GM13977 (cell line): ENCODE measurements at regions not wholly inside any gene's neighbourhood (a gene's known extent, or its start where the extent isn't known, plus 50 kb on each side); places are given as distances from the start of the nearest gene placed in this dataset.

Experiments
- DNase-seq: peaks from one replicate; pipeline ENCODE4 v3.0.0; 2012; ENCODE audit warnings: low spot score
- in situ Hi-C: fragments of 300-500 bp; cut with MboI; formaldehyde crosslinking; loops from one replicate; pipeline ENCODE4 v1.12.0; 2022; ENCODE audit warnings: low sequenced_read_pairs, low pct_unique_long_range_greater_than_20kb, mixed read lengths, inconsistent platforms; ENCODE audit not compliant: unreplicated experiment
- TF ChIP-seq, protein P1 (sequence below): IDR thresholded peaks from 2 replicates; pipeline ENCODE4 v1.5.1; 2012; ENCODE audit warnings: mild to moderate bottlenecking, control low read depth; ENCODE audit not compliant: insufficient read depth; ENCODE audit errors: extremely low read depth, missing control alignments

DNA sequence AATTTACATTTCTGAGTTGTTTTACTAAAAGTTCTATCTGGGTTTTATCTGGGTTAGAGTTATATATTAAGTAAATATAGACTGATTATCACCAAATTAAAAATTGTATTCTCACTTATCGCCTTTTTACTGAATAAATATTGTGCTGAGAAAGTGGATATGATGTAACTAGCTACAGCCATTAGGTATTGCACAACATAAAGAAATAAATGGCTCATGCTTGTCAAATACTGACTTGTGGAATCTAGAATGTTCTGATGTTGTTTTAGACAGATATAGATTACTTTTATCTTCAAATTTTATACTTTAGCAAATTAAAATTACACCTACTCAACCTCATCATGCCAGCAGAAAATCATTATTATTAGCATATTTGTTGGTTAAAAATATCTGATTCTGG is 1277.1 kb upstream of the MIR17HG start:
- TF ChIP-seq, protein P1, sequence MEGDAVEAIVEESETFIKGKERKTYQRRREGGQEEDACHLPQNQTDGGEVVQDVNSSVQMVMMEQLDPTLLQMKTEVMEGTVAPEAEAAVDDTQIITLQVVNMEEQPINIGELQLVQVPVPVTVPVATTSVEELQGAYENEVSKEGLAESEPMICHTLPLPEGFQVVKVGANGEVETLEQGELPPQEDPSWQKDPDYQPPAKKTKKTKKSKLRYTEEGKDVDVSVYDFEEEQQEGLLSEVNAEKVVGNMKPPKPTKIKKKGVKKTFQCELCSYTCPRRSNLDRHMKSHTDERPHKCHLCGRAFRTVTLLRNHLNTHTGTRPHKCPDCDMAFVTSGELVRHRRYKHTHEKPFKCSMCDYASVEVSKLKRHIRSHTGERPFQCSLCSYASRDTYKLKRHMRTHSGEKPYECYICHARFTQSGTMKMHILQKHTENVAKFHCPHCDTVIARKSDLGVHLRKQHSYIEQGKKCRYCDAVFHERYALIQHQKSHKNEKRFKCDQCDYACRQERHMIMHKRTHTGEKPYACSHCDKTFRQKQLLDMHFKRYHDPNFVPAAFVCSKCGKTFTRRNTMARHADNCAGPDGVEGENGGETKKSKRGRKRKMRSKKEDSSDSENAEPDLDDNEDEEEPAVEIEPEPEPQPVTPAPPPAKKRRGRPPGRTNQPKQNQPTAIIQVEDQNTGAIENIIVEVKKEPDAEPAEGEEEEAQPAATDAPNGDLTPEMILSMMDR: no peak
- no peak for DNase-seq
- in situ Hi-C loops: no loop called here

DNA sequence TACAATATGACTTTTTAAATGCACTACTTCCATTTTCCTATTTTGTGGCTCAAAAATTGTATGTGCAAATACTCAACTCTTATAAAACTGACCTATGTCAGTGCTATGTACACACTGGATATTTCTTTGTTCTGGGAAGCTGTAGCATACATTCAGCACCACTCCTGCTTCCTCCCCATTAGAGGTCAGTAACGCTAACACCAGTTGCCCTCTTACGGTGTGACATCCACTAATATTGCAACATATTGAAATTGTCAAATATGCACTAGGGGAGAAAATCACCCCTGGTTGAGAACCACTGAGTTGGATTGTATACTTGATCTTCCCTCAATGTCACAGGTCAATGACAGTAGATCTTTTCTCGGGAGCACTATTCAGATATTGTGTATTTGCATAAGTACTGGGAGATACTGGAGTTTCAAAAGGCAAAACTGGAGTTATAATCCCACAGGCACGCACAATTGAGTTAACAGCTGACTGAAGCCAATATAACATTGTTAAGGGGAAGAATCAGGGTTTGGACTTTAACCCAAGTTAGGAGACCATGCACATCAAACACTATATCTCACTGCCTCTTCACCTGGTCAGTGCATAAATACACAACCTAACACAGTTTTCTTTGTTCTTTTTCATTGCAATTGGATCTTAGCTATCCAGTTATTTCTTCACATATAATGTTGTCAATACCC is 1276.5 kb upstream of the MIR17HG start:
- no peak for DNase-seq
- in situ Hi-C loops: no loop called here
- TF ChIP-seq, protein P1: no peak

DNA sequence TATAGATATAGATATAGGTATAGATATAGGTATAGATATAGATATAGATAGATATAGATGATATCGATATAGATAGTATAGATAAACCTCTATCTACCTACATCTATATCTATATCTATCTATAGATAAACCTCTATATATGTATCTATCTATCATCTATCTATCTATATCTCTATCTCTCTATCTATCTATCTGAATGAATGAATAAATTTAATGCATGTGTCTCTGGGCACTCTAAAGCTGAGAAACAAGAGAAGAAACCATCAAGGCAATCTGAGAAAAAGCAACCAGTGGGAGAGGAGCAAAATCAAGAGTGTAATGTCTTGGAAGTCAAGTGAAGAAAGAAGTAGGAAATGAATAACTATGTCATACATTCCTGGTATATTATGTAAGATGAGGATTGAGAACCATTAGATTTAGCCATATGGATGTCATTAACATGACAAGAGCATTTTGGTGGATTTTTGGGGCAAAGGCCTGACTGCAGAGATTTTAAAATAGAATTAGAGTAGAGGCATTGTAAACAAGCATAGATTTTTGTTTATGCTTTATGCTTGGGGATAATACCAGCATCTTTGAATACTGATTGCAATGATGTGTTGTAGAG is 1262.7 kb upstream of the MIR17HG start:
- in situ Hi-C loops: no loop called here
- TF ChIP-seq, protein P1: no peak
- no peak for DNase-seq

DNA sequence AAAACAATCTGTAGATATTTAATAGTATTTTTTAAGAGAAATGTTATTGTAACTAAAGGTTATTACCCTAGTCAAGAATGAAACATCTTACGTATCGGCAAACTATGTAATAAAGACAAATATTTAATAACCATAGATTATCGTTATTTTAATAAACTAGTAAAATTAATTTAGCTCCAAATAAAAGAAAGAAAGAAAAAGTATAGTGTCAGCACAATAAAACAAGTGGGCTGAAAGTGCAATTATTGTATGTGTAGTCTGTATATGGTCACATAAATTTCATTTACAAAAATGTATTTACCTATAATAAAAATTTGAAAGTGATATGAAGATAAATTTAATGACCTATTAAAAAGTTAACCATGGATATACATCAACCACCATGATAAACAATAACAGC is 1258.4 kb upstream of the MIR17HG start:
- no peak for DNase-seq
- in situ Hi-C loops: no loop called here
- TF ChIP-seq, protein P1: no peak

DNA sequence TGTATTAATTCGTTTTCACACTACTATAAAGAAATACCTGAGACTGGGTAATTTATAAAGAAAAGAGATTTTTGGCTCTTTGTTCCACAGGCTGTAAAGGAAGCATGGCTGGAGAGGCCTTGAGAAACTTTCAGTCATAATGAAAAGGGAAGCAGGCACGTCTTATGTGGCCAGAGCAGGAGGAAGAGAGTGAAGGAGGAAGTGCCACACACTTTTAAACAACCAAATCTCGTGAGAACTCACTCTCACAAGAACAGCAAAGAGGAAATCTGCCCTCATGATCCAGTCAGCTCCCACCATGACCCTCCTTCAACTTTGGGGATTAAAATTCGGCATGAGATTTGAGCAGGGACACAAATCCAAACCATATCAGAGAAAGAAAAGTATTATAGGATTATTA is 1255.9 kb upstream of the MIR17HG start:
- no peak for DNase-seq
- TF ChIP-seq, protein P1: no peak
- in situ Hi-C loops: no loop called here

DNA sequence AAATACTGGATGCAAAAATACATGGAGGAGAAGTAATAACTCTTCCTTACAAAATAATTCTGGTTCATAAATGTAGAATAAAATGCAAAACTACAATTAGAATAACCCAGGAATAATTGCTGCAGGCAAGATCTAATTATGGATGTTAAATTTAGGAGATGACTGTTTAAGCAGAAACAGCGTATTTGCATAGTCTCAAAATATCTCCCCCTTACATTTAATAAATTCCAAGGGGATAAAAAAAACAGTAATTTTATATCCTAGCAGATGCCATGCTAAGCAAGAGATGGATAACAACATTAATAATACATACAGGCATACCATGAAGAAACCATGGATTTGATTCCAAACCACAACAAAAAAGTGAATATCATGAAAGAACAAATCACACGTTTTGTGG is 1253.1 kb upstream of the MIR17HG start:
- TF ChIP-seq, protein P1: no peak
- no peak for DNase-seq
- in situ Hi-C loops: no loop called here

DNA sequence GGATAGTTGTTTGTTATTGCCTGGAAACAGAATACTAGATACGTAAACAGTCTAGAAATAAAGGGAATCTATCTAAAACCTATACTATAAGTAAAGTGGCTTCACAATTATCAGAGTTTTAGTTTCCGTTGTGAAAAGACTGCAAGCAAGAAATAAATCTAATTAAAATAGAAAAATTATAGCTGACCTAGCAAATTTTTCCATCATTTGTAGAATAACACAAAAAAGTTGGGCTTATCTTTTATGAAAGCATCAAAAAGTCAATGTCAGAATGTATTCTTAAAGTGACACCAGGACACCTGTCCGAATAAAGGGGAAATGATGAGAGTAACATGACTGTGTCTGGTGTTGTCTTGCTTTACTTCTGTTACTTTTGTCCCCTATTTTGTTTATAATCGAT is 1248.9 kb upstream of the MIR17HG start:
- TF ChIP-seq, protein P1: no peak
- DNase-seq: no peak
- in situ Hi-C loops: no loop called here
